Ascending aorta (tissue), 2 donors: ENCODE measurements at regions not wholly inside any gene's neighbourhood (a gene's known extent, or its start where the extent isn't known, plus 50 kb on each side); places are given as distances from the start of the nearest gene placed in this dataset.

ENCODE experiments used
- DNase-seq, 2 donors: peaks; one replicate each; pipeline ENCODE4 v3.0.0-alpha.2; 2019; ENCODE audit warnings: low spot score in 2 of 2
- H3K27ac ChIP-seq, 2 donors: fragments of 200-600 bp; sonication (generic); one replicate each; pipeline ENCODE4 v1.5.1; 2016 to 2017; ENCODE audit warnings: mild to moderate bottlenecking in 1 of 2
- H3K27me3 ChIP-seq: fragments of 200-600 bp; sonication (generic); one replicate; pipeline ENCODE4 v1.5.1; 2017
- H3K36me3 ChIP-seq, 2 donors: fragments of 200-600 bp; sonication (generic); one replicate each; pipeline ENCODE4 v1.5.1; 2016
- H3K4me1 ChIP-seq, 2 donors: fragments of 200-600 bp; sonication (generic); one replicate each; pipeline ENCODE4 v1.5.1; 2016 to 2017; ENCODE audit warnings: mild to moderate bottlenecking in 1 of 2
- H3K4me3 ChIP-seq, 2 donors: fragments of 200-600 bp; sonication (generic); one replicate each; pipeline ENCODE4 v1.5.1; 2016 to 2017; ENCODE audit warnings: mild to moderate bottlenecking in 1 of 2
- H3K9me3 ChIP-seq, 2 donors: fragments of 200-600 bp; sonication (generic); one replicate each; pipeline ENCODE4 v1.5.1; 2016
- CTCF ChIP-seq, 3 experiments: fragments of 200-600 bp in 2 of 3; fragments of 450-650 bp in 1 of 3; sonication (generic) in 2 of 3; IDR thresholded peaks; one replicate each; pipeline ENCODE4 v1.5.1; 2016 to 2019; ENCODE audit warnings: antibody characterized with exemption in 3 of 3, mild to moderate bottlenecking in 1 of 3, moderate library complexity in 1 of 3
- intact Hi-C: fragments of 100-400 bp; cut with DNase I; formaldehyde crosslinking; loops from one replicate; pipeline ENCODE4 v1.15.1; 2023

GRCh38 chr4:153076861-153077260 is 127.4 kb upstream of the TRIM2 start:
- no peaks in the 10 kb centered on the region for H3K4me1 ChIP-seq
- H3K36me3 ChIP-seq = no peaks in the 10 kb centered on the region
- DNase-seq = no peak
- intact Hi-C loops = no loop called here
- no peak overlapping the region for H3K27ac ChIP-seq
- no peaks in the 10 kb centered on the region for H3K9me3 ChIP-seq
- no peaks in the 10 kb centered on the region for H3K27me3 ChIP-seq
- no peak overlapping the region for H3K4me3 ChIP-seq
- TF ChIP-seq CTCF (IDR thresholded peaks at IDR 0.05) = no peak

GRCh38 chr4:153079857-153080391 is 124.3 kb upstream of the TRIM2 start:
- Histone ChIP-seq H3K27ac (no peak overlapping the region), H3K27me3 (no peaks in the 10 kb centered on the region), H3K36me3 (no peaks in the 10 kb centered on the region), H3K4me1 (peaks cover 0 to 6% of the 10 kb centered on the region in 2 donors), H3K4me3 (no peak overlapping the region), H3K9me3 (no peaks in the 10 kb centered on the region)
- no peak for DNase-seq
- intact Hi-C loops = loop anchor here (5.0 to 10.0 kb wide), 2 partner anchors 233 to 295 kb away; no protein-coding TSS in a partner anchor
- TF ChIP-seq CTCF (IDR thresholded peaks at IDR 0.05) = no peak

GRCh38 chr4:153081006-153081580 is 123.2 kb upstream of the TRIM2 start:
- H3K27ac ChIP-seq = no peak overlapping the region
- no peaks in the 10 kb centered on the region for H3K9me3 ChIP-seq
- DNase-seq = no peak
- intact Hi-C loops = loop anchor here (5.0 to 10.0 kb wide), 2 partner anchors 234 to 296 kb away; no protein-coding TSS in a partner anchor
- TF ChIP-seq CTCF (IDR thresholded peaks at IDR 0.05) = no peak
- H3K36me3 ChIP-seq = no peaks in the 10 kb centered on the region
- no peak overlapping the region for H3K4me3 ChIP-seq
- H3K27me3 ChIP-seq = no peaks in the 10 kb centered on the region
- H3K4me1 ChIP-seq = peaks cover 0 to 6% of the 10 kb centered on the region in 2 donors

- no peaks in the 10 kb centered on the region for H3K36me3 ChIP-seq
- no peak for TF ChIP-seq CTCF (IDR thresholded peaks at IDR 0.05)
- H3K4me1 ChIP-seq = peaks cover 0 to 6% of the 10 kb centered on the region in 2 donors
- no peak overlapping the region for H3K27ac ChIP-seq
- H3K9me3 ChIP-seq = no peaks in the 10 kb centered on the region
- DNase-seq = no peak
- no peak overlapping the region for H3K4me3 ChIP-seq
- intact Hi-C loops = loop anchor here (5.0 to 10.0 kb wide), 2 partner anchors 234 to 297 kb away; no protein-coding TSS in a partner anchor
- no peaks in the 10 kb centered on the region for H3K27me3 ChIP-seq
Observed at GRCh38 chr4:153081693-153082092, 122.5 kb upstream of the TRIM2 start.

GRCh38 chr4:153082322-153083301 is 121.6 kb upstream of the TRIM2 start:
- H3K4me3 ChIP-seq = no peak overlapping the region
- no peaks in the 10 kb centered on the region for H3K9me3 ChIP-seq
- no peak overlapping the region for H3K27ac ChIP-seq
- H3K4me1 ChIP-seq = peaks cover 0 to 6% of the 10 kb centered on the region in 2 donors
- H3K27me3 ChIP-seq = no peaks in the 10 kb centered on the region
- DNase-seq = no peak
- intact Hi-C loops = loop anchor here (1.0 to 10.0 kb wide), 3 partner anchors 46 to 298 kb away; no protein-coding TSS in a partner anchor
- no peak for TF ChIP-seq CTCF (IDR thresholded peaks at IDR 0.05)
- H3K36me3 ChIP-seq = no peaks in the 10 kb centered on the region
